ENCODE measurements at regions not wholly inside any gene's neighbourhood (a gene's known extent, or its start where the extent isn't known, plus 50 kb on each side); places are given as distances from the start of the nearest gene placed in this dataset.

- Histone ChIP-seq H3K27ac (no peak overlapping the region), H3K4me2 (no peak overlapping the region), H4K20me1 (ENCODE audit: insufficient read depth, poor library complexity, severe bottlenecking) (no peaks in the 10 kb centered on the region), H2AFZ (no peak overlapping the region), H3K27me3 (no peaks in the 10 kb centered on the region), H3K79me2 (no peaks in the 10 kb centered on the region), H3K9me3 (ENCODE audit: low read depth) (no peaks in the 10 kb centered on the region), H3K9me2 (replicated peaks; ENCODE audit: insufficient read depth) (no peaks in the 10 kb centered on the region), H3K4me3 (no peak overlapping the region), H3K36me3 (replicated peaks; ENCODE audit: insufficient read depth, low read depth) (no peaks in the 10 kb centered on the region), H3K4me1 (ENCODE audit: insufficient read depth) (no peaks in the 10 kb centered on the region)
- DNase-seq (ENCODE audit: low spot score): no peak
- 83% methylated on average over 2 of the region's 2 CpGs for WGBS (ENCODE audit: low lambda C conversion rate, missing lambda C conversion rate)
- TF ChIP-seq EZH2phosphoT487 (IDR thresholded peaks at IDR 0.05; ENCODE audit: low read depth, severe bottlenecking, unreplicated experiment) (no peak), CTCF (IDR thresholded peaks at IDR 0.05; ENCODE audit: poor library complexity) (no peak), EZH2 (IDR thresholded peaks at IDR 0.05; ENCODE audit: borderline replicate concordance) (no peak)
These were observed 237.4 kb upstream of the PRDM9 start for GRCh38 chr5:23269981-23270380.

- H3K79me2 ChIP-seq: no peaks in the 10 kb centered on the region
- H4K20me1 ChIP-seq (ENCODE audit: insufficient read depth, poor library complexity, severe bottlenecking): no peaks in the 10 kb centered on the region
- H3K4me3 ChIP-seq: no peak overlapping the region
- H3K4me1 ChIP-seq (ENCODE audit: insufficient read depth): no peaks in the 10 kb centered on the region
- no peaks in the 10 kb centered on the region for H3K9me2 ChIP-seq (replicated peaks; ENCODE audit: insufficient read depth)
- no peak overlapping the region for H3K27ac ChIP-seq
- H3K4me2 ChIP-seq: no peak overlapping the region
- TF ChIP-seq EZH2phosphoT487 (IDR thresholded peaks at IDR 0.05; ENCODE audit: low read depth, severe bottlenecking, unreplicated experiment) (no peak), EZH2 (IDR thresholded peaks at IDR 0.05; ENCODE audit: borderline replicate concordance) (no peak), CTCF (IDR thresholded peaks at IDR 0.05; ENCODE audit: poor library complexity) (no peak)
- no peak overlapping the region for H2AFZ ChIP-seq
- H3K9me3 ChIP-seq (ENCODE audit: low read depth): no peaks in the 10 kb centered on the region
- no peaks in the 10 kb centered on the region for H3K36me3 ChIP-seq (replicated peaks; ENCODE audit: insufficient read depth, low read depth)
- WGBS (ENCODE audit: low lambda C conversion rate, missing lambda C conversion rate): 90% methylated on average over 10 of the region's 10 CpGs
- no peak for DNase-seq (ENCODE audit: low spot score)
- H3K27me3 ChIP-seq: no peaks in the 10 kb centered on the region
These were observed 239.3 kb upstream of the PRDM9 start for GRCh38 chr5:23268136-23268535.

- WGBS (ENCODE audit: low lambda C conversion rate, missing lambda C conversion rate): 92% methylated on average over 1 of the region's 1 CpG
These were observed 246.8 kb upstream of the PRDM9 start for GRCh38 chr5:23260621-23261020.

More at GRCh38 chr5:23260621-23261020, 246.8 kb upstream of the PRDM9 start:
- Histone ChIP-seq H3K79me2 (no peaks in the 10 kb centered on the region), H3K4me1 (ENCODE audit: insufficient read depth) (no peaks in the 10 kb centered on the region), H3K27me3 (no peaks in the 10 kb centered on the region), H3K9me2 (replicated peaks; ENCODE audit: insufficient read depth) (no peaks in the 10 kb centered on the region), H4K20me1 (ENCODE audit: insufficient read depth, poor library complexity, severe bottlenecking) (no peaks in the 10 kb centered on the region), H3K9me3 (ENCODE audit: low read depth) (no peaks in the 10 kb centered on the region), H3K4me3 (no peak overlapping the region), H2AFZ (no peak overlapping the region), H3K36me3 (replicated peaks; ENCODE audit: insufficient read depth, low read depth) (no peaks in the 10 kb centered on the region), H3K27ac (no peak overlapping the region), H3K4me2 (no peak overlapping the region)
- no peak for DNase-seq (ENCODE audit: low spot score)
- TF ChIP-seq EZH2 (IDR thresholded peaks at IDR 0.05; ENCODE audit: borderline replicate concordance) (no peak), CTCF (IDR thresholded peaks at IDR 0.05; ENCODE audit: poor library complexity) (no peak), EZH2phosphoT487 (IDR thresholded peaks at IDR 0.05; ENCODE audit: low read depth, severe bottlenecking, unreplicated experiment) (no peak)

Measured in hepatocyte (in vitro differentiated cells).